Retina (tissue), 1 donor: ENCODE measurements at regions not wholly inside any gene's neighbourhood (a gene's known extent, or its start where the extent isn't known, plus 50 kb on each side); places are given as distances from the start of the nearest gene placed in this dataset.
A peak's percentile ranks its signal among the peaks of the same experiment; 100 is the strongest.
"Not testable (repeated sequence)": the region's sequence is repeated elsewhere in the genome, so short reads cannot be mapped to it uniquely, and the experiment has no call there.

ENCODE experiments used
- DNase-seq: peaks from one replicate; pipeline ENCODE4 v3.0.0-alpha.2; 2016

DNA sequence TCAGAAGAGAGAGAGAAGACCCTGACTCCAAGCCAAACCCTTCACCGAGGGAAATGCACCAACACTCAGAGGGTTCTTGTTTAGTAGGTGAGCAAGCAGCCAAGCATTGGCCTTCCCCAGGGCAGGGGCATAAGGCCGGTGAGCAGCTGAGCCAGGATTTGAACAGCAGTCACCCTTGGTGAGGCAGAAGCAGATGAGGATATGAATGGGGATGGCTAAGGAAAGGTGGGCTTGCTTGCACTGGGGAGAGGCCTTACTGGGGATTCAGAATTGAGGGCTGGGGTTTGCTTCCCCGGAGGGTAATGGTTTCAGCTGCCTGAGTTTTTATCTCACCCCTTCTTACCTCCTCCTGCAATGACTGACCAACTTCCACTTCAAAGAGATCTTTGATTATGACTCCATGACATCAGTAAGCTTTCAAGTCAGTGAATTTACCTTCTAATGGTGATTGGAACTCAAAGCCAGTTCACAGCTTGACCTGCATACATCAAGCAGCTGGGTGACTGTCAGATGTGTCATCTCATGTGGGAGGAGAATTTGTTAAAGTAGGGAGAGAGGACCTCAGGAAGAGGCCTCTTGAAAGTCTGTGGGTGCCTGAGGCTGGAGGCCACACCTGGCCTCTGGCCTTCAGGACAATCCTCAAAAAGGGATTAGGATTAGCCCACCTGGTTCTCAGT, 114.5 kb upstream of the PLGLB2 start:
- not testable (repeated sequence) for DNase-seq

DNA sequence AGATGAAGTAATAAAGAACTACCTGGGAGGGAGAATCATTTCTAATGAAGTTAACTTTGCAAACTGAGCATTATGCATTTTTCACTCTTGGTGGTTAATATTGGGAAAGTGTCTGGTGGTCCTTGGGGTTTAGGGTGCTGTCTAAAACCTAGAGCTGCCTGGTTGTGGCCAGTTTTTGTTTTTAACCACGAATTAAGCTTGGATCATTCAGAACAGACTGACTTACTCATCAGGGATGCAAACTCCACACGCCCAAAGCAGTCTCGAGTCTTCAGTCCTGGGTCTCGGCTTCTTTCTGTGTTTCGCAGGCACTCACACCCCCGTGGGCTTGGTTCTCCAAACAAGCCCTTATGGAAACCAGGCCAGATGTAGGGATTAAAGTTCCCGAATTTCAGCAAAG, 113.8 kb upstream of the PLGLB2 start:
- not testable (repeated sequence) for DNase-seq

GRCh38 chr2:87634971-87635650, 112.8 kb upstream of the PLGLB2 start:
- peak; percentile 12 for DNase-seq

DNA sequence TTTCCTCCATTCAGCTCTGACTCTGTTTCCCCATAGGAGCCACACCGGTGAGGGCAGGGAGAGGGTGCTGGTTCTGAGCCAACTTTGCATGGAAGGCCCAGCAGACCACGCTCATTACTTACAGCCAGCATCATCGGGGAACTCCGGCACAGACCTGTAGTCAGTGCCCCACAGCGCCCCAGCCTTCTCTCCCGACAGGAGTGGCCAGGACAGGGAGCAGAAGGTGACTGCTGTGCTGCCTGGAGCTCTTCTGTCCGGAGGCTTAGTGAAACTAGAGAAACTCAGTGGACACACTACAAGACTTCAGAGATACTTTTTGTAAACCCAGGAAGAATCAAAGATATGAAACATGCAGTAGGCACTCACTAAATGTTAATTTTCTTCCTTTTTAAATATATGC, 111.6 kb upstream of the PLGLB2 start:
- DNase-seq = not testable (repeated sequence)

DNA sequence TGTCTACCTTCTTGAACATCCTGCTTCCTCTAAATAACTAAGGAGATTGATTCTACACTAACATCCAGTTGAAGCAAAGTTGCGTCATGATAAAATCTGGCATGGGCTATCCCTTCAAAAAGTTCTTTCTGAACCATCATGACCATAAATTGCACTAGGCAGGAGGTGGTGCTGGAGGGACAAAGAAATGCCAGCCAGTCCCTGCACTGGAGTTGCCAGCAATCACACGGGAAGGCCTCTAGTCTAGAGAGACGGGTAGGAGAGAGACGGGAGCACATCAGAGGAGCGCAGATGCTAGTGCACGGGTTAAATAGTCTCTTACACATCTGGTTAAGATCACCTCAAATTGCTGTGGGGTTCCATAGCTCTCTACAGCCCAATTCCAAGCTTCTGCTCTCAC, 111.2 kb upstream of the PLGLB2 start:
- not testable (repeated sequence) for DNase-seq

DNA sequence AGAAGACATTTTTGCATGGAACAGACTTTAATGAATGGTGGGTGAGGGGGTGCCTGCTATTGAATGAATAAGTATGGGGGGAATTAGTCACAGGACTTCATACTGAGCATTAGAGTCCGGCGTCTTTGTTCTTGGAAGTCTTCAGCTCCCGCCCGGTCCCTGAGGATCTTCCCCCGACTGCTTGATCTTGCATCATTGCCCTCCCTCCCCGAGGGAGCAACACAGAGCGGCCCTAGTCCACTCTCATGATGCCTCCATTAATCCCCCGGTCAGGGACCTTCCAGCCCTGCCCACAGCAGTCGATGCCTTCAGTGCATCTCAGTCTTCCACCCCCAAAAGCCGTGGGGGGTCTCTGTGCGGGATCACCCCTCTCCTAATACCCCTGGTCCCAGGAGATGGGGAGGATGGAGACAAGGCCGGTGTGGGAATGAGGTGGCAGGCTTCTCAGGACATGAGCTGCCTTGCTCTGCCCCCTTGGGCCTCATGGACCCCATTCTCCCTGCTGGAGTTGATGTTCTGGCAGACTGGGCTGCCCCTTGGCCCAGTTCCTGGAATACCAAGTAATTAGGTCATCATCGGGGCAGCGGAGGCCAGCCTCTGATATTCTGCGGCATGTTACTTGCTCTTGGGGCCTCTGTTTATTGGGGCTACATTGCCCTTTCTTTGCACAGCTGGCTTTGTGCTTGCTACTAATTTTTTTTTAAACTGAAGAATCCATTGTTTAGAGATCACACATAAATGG, 110.5 kb upstream of the PLGLB2 start:
- DNase-seq = peak; percentile 20

- DNase-seq = not testable (repeated sequence)
Observed at GRCh38 chr2:87638114-87638807, 109.6 kb upstream of the PLGLB2 start.

- DNase-seq = not testable (repeated sequence)
Observed at GRCh38 chr2:87638872-87639271, 109.0 kb upstream of the PLGLB2 start.

DNA sequence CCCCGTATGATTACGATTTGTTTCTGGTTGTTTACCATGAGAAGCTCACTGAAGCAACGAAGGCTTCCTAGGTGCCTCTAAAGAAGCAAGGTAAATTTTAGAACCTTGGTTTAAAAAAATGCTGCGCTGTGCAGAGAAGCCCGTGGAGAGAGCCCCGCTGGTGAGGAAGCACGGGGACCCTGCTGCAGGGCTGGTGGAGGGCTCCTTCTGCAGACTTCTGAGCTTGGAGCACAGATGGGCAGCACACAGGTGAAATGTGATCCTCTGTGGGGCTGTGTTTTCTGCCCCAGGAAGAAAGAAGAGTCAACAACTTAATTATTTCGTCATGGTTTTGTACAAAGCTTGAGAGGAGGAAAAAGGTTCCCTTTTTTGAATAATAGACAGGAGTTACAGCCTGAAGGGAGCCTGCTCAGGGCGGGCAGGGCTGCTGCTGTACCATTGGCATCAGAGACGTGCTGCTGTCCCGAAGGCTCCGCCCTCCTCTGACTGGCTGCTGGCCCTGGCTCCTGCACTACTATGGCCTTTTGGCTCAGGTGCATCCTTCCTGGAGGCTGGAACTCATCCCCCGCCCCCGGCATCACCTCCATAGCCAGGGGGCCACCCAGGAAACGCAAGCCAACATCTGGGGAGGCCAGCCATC, 108.0 kb upstream of the PLGLB2 start:
- not testable (repeated sequence) for DNase-seq

DNA sequence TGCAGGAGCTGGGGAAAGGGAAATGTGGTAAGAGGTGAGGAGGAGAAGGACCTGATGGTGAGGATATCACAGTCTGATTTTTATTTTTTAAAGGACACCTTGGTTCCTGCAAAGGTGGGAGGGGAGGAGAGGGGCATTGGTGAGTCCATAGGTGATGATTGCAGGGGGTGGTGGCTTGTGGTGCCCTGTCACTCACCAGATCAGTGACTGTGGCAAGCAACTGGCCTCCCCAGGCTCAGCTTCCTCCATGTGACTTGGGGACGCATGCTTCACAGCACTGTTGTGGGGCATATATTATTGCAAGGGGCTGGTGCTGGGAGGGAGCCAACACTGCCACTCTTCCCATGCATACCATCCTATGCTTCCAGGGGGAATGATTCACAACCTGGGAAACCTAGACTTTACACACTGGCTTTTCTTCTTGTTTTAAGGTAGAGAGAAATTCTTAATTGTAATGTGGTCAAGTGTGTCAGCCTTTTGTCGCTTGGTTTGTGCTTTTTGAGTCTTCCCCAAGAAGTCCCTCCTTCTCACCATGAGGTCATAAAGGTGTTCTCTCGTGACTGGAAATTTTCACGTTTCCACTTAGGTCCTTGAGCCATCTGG, 106.8 kb upstream of the PLGLB2 start:
- DNase-seq = not testable (repeated sequence)

GRCh38 chr2:87643165-87643564, 104.7 kb upstream of the PLGLB2 start:
- DNase-seq = not testable (repeated sequence)

GRCh38 chr2:87647737-87648498, 100.0 kb upstream of the PLGLB2 start:
- DNase-seq = not testable (repeated sequence)

DNA sequence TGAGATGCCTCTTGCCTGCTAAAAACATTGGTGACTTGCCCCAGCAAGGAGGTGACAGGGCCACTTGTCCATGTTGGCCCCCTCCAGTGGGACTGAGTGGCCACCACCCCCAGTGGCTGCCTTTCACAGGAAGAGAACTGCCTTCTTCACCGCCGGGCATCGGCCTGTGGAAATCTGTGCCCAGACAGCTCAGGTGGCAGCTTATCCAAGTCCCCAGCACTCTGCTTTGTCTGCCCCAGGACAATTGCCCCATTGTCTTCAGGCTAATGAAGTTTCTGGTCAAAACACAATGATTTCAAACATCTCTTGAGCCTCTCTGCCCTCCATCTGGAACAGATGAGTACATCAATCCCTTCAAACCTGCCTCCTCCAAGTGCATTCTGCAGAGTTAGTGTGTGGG, 99.1 kb upstream of the PLGLB2 start:
- not testable (repeated sequence) for DNase-seq

DNA sequence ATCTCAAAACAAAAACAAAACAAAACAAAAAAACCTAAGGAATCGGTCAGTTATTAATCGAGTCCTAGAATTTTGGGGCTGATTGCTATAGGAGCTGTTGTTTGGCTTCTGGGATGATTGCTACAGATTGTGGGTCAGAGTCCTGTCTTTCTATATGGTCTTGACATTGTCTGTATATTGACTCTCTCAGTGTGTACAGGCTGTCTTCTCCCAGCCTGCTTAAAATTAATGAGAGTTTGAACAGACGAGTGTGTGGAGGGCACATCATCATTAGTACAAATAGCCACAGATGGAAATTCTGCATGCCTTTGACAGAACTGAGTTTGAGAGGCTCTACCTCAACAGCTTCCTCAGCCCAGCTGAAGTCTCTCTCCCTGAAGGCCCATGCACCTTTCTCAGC, 98.0 kb upstream of the PLGLB2 start:
- not testable (repeated sequence) for DNase-seq

DNA sequence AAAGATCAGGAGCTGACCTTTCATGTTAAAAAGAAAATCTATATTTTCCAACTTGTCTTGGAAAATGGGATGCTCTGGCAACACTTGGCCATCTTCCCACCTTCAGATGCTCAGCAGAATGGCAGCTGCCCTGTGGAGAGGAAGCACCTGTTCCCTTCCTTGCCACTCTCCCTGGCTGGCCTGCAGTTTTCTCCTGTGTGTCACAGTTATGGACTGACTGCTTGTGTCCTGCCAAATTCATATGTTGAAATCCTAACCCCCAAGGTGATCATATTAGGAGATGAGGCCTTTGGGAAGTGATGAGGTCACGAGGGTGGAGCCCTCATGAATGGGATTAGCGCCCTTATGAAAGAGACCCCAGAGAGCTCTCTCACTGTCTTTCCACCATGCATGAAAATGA, 97.0 kb upstream of the PLGLB2 start:
- not testable (repeated sequence) for DNase-seq

GRCh38 chr2:87651589-87651988, 96.3 kb upstream of the PLGLB2 start:
- DNase-seq = not testable (repeated sequence)

DNA sequence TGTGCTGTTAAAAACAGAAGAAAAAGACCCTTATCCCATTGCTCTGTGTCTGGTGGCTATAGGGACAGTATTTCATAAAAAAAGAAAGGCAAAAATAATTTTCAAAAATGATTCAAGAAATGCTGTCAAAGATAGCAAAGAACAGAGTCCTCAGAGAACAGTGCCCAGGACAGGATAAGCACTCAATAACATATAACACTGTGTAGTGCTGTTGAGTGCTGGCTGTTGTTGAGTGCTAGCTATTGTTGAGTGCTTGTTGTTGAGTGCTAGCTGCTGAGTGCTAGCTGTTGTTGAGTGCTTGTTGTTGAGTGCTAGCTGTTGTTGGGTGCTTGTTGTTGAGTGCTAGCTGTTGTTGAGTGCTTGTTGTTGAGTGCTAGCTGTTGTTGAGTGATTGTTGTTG, 94.5 kb upstream of the PLGLB2 start:
- not testable (repeated sequence) for DNase-seq

DNA sequence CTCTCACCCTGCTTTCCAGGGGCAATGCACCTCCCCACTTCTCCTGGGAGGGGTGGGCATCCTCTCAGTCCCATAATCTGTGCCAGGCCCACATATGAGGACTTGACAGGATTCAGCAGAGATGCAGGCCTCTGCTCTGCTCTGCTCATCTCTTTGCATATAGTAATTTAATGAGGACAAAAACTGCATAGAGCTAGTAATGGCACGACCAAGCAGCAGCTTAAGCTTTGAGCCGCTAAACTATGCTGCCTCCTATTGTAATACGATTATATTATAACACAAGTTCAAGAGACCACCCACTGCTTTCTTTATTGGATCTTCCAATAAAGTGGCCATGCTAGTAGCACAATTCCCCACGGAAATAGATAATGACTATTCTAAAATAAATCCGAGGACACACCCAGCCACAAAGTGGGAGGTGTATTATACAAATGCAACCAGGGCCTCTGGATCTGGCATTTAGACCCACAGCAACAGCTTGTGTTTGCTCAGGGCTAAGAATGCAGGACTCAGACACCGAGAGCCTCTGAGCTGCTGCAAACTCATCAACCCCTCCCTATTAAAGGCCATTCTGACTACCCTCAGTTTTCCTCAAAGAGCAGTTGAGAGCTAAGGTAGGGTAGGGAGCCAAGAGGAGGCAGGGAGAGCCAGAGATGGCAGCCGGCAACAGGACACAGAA, 93.6 kb upstream of the PLGLB2 start:
- DNase-seq = not testable (repeated sequence)

DNA sequence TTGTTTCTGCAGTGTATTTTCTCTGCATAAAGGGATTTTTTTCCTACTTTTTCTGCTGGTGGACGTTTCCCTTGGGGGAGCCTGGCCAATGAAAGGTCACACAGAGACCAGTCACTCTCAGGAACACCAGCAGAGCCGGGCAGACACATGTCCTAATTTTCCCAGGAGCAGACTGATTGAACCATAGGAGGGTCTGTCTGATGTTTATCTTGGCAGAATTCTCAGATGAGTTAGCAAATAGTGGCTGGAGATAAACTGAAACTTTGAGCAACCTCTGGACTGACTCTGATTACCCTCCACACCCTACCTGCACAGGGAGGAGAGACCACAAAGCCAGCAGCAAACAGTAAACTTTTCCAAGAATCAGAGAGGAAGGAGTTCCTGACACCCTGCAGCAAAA, 90.0 kb upstream of the PLGLB2 start:
- DNase-seq = not testable (repeated sequence)

- not testable (repeated sequence) for DNase-seq
Observed at GRCh38 chr2:87658357-87658756, 89.5 kb upstream of the PLGLB2 start.

DNA sequence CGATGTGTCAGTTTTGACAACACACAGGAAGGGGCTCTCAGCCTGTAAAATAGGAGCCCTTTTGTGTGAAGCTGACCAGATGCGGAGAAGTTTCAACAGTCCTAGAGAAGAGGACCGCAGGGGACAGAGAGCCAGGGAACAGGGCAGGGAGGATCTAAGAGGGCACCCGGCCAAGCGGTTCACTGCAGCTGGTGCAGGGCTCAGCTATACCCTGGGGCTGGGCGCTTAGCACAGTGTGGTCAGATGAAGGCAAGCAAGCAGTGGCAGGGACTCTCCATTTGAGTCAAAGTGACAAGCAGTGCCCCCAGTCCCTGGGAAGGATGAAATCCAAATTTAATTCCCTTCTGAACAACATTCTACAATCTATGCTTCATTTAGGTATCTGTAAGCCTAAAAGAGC, 88.9 kb upstream of the PLGLB2 start:
- DNase-seq = not testable (repeated sequence)
